Trophoblast cell (in vitro differentiated cells and primary cell): ENCODE measurements at regions not wholly inside any gene's neighbourhood (a gene's known extent, or its start where the extent isn't known, plus 50 kb on each side); places are given as distances from the start of the nearest gene placed in this dataset.

Experiments used
- DNase-seq, 2 donors: peaks; one replicate each; pipeline ENCODE4 v3.0.0-alpha.2; 2016
- H2AFZ ChIP-seq: 2 replicates; pipeline ENCODE4 v1.6.1; 2013; ENCODE audit warnings: low read length, moderate library complexity, mild to moderate bottlenecking; ENCODE audit not compliant: insufficient read depth, poor library complexity
- H2AK5ac ChIP-seq: 2 replicates; pipeline ENCODE4 v1.6.1; 2013; ENCODE audit warnings: mild to moderate bottlenecking, low read length
- H2BK120ac ChIP-seq: 2 replicates; pipeline ENCODE4 v1.6.1; 2013; ENCODE audit warnings: low read length, mild to moderate bottlenecking, moderate library complexity; ENCODE audit not compliant: insufficient read depth, poor library complexity
- H2BK12ac ChIP-seq: 2 replicates; pipeline ENCODE4 v1.6.1; 2013; ENCODE audit warnings: mild to moderate bottlenecking, low read length, moderate library complexity
- H2BK5ac ChIP-seq: 2 replicates; pipeline ENCODE4 v1.6.1; 2013; ENCODE audit warnings: low read length, low read depth, moderate library complexity, mild to moderate bottlenecking; ENCODE audit not compliant: poor library complexity
- H3K14ac ChIP-seq: 2 replicates; pipeline ENCODE4 v1.6.1; 2013; ENCODE audit warnings: mild to moderate bottlenecking, low read length
- H3K18ac ChIP-seq: 2 replicates; pipeline ENCODE4 v1.6.1; 2013; ENCODE audit warnings: mild to moderate bottlenecking, low read length
- H3K23ac ChIP-seq: 2 replicates; pipeline ENCODE4 v1.6.1; 2013; ENCODE audit warnings: low read length
- H3K27ac ChIP-seq: 2 replicates; pipeline ENCODE4 v1.5.1; 2013; ENCODE audit warnings: low read depth, mild to moderate bottlenecking, inconsistent platforms, low read length, moderate library complexity
- H3K27me3 ChIP-seq: 2 replicates; pipeline ENCODE4 v1.6.1; 2013; ENCODE audit warnings: inconsistent platforms, mild to moderate bottlenecking, low read length, moderate library complexity; ENCODE audit not compliant: insufficient read depth
- H3K36me3 ChIP-seq, 2 experiments: 1 replicate in 1 of 2; 2 replicates in 1 of 2; pipeline ENCODE4 v1.6.1; 2013; ENCODE audit warnings: low read length in 2 of 2, mild to moderate bottlenecking in 2 of 2, moderate library complexity in 1 of 2; ENCODE audit not compliant: insufficient read depth in 2 of 2, control insufficient read depth in 1 of 2
- H3K4ac ChIP-seq: 2 replicates; pipeline ENCODE4 v1.6.1; 2013; ENCODE audit warnings: low read depth, mild to moderate bottlenecking, low read length, moderate library complexity
- H3K4me1 ChIP-seq, 2 experiments: 1 replicate in 1 of 2; 2 replicates in 1 of 2; pipeline ENCODE4 v1.6.1; 2013; ENCODE audit warnings: low read length in 2 of 2, mild to moderate bottlenecking in 2 of 2, moderate library complexity in 1 of 2; ENCODE audit not compliant: insufficient read depth in 2 of 2, control insufficient read depth in 1 of 2
- H3K4me2 ChIP-seq: 2 replicates; pipeline ENCODE4 v1.6.1; 2013; ENCODE audit warnings: inconsistent platforms, mild to moderate bottlenecking, low read length, moderate library complexity
- H3K4me3 ChIP-seq: 2 replicates; pipeline ENCODE4 v1.5.1; 2013; ENCODE audit warnings: mild to moderate bottlenecking, low read depth, low read length, inconsistent platforms
- H3K79me1 ChIP-seq: one replicate; pipeline ENCODE4 v1.6.1; 2013; ENCODE audit warnings: low read length
- H3K79me2 ChIP-seq: 2 replicates; pipeline ENCODE4 v1.6.1; 2013; ENCODE audit warnings: low read length, mild to moderate bottlenecking; ENCODE audit not compliant: control insufficient read depth, insufficient read depth, poor library complexity
- H3K9ac ChIP-seq: 2 replicates; pipeline ENCODE4 v1.6.1; 2013; ENCODE audit warnings: mild to moderate bottlenecking, low read length
- H3K9me3 ChIP-seq: 2 replicates; pipeline ENCODE4 v1.6.1; 2013; ENCODE audit warnings: low read depth, mild to moderate bottlenecking, control low read depth, inconsistent platforms, low read length; ENCODE audit not compliant: insufficient read depth
- H4K12ac ChIP-seq: 2 replicates; pipeline ENCODE4 v1.6.1; 2013; ENCODE audit warnings: low read depth, mild to moderate bottlenecking, low read length, moderate library complexity
- H4K8ac ChIP-seq: 2 replicates; pipeline ENCODE4 v1.6.1; 2013; ENCODE audit warnings: low read depth, mild to moderate bottlenecking, low read length, moderate library complexity
- H4K91ac ChIP-seq: one replicate; pipeline ENCODE4 v1.6.1; 2013; ENCODE audit warnings: low read depth, mild to moderate bottlenecking, low read length, moderate library complexity
- whole genome bisulfite sequencing: extraction: QIAGEN DNeasy Blood & Tissue Kit; methylation state at CpG from one replicate; pipeline ENCODE4 v1.1.7; 2013; ENCODE audit warnings: missing lambda C conversion rate; ENCODE audit not compliant: insufficient read length, insufficient coverage; ENCODE audit errors: extremely low coverage; 5-methylcytosine and 5-hydroxymethylcytosine counted together

DNA sequence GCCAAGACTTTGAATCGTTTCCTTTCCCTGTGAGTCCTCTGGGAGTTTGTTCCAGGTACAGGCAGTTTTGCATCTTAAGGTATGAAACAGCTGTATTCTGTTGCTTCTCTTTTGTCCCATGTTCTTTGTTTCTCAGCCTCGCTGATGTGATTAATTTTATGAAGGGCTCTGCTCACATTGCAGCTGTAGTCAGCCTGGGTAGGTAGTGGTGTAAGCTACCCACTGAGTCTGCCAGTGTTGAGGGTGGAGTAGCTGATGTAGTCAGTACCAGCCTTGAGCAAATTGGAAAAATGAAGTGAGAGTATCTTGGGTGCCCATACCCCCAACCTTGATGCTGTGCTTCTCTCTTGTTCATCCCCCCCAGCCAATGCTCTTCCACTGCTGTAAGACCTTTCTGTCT lies 139.6 kb upstream of the SMIM31 start:
- Histone ChIP-seq H3K79me1 (no peaks in the 10 kb centered on the region), H3K9me3 (no peaks in the 10 kb centered on the region), H3K18ac (no peak overlapping the region), H4K8ac (no peak overlapping the region), H3K9ac (no peak overlapping the region), H2BK120ac (no peak overlapping the region), H3K14ac (no peak overlapping the region), H2BK5ac (no peak overlapping the region), H3K79me2 (no peaks in the 10 kb centered on the region), H3K4ac (no peak overlapping the region), H3K27ac (no peak overlapping the region), H2AK5ac (no peak overlapping the region), H3K36me3 (no peaks in the 10 kb centered on the region), H2BK12ac (no peak overlapping the region), H3K27me3 (no peaks in the 10 kb centered on the region), H2AFZ (no peak overlapping the region), H4K12ac (no peak overlapping the region), H4K91ac (no peak overlapping the region), H3K23ac (no peak overlapping the region), H3K4me3 (no peak overlapping the region), H3K4me1 (no peaks in the 10 kb centered on the region), H3K4me2 (no peak overlapping the region)
- WGBS: no CpG with 5 or more reads among the region's 2 CpGs
- DNase-seq: no peak

DNA sequence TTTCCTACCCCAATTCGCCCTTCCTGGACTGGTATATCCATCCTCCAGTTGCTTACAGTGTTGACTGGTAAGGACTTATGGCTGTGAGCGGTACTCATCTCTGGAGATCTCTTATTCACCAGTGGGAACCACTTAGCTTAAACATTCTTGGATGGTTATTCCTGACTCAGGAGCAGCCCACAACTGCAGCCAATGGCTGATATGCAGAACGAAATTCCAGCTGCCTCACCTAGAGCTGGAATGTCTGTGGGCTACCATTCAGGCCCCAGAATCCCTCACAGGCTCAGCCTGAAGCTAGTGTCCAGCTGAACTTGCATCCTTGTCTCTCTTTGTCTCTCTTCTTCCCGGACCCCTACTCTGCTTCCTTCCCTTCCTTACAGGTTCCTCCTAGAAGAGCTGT lies 138.9 kb upstream of the SMIM31 start:
- Histone ChIP-seq H3K4ac (no peak overlapping the region), H2BK12ac (no peak overlapping the region), H3K79me2 (no peaks in the 10 kb centered on the region), H2BK120ac (no peak overlapping the region), H3K4me1 (no peaks in the 10 kb centered on the region), H2BK5ac (no peak overlapping the region), H3K9ac (no peak overlapping the region), H3K79me1 (no peaks in the 10 kb centered on the region), H3K36me3 (no peaks in the 10 kb centered on the region), H3K27me3 (no peaks in the 10 kb centered on the region), H3K4me2 (no peak overlapping the region), H4K91ac (no peak overlapping the region), H3K9me3 (no peaks in the 10 kb centered on the region), H3K4me3 (no peak overlapping the region), H2AFZ (no peak overlapping the region), H4K8ac (no peak overlapping the region), H3K23ac (no peak overlapping the region), H3K14ac (no peak overlapping the region), H3K18ac (no peak overlapping the region), H2AK5ac (no peak overlapping the region), H3K27ac (no peak overlapping the region), H4K12ac (no peak overlapping the region)
- no peak for DNase-seq
- no CpG with 5 or more reads among the region's 4 CpGs for WGBS

DNA sequence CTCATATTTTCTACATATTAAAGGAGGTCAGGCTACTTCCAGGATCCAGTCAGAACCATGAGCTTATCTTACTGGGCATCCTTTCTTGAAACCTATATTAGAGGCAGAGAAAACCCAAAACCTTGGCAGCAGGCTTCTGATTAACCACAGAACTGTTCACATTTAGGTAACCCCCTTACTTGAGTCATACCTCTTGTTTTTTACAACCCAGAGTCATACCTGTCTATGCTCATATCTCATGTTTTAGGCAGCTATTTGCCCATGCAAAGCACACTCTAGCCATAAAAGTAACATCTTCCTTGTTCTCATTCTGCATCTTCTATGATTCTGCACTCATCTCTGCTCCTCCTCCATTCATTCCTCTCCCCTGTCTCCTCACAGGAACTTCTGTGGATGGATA lies 138.0 kb upstream of the SMIM31 start:
- H3K23ac ChIP-seq: no peak overlapping the region
- H2AFZ ChIP-seq: no peak overlapping the region
- no peak overlapping the region for H4K12ac ChIP-seq
- H3K4me3 ChIP-seq: no peak overlapping the region
- H3K4ac ChIP-seq: no peak overlapping the region
- no peak overlapping the region for H2BK12ac ChIP-seq
- H3K79me2 ChIP-seq: no peaks in the 10 kb centered on the region
- no peak overlapping the region for H4K91ac ChIP-seq
- no peak overlapping the region for H3K4me2 ChIP-seq
- H3K27ac ChIP-seq: no peak overlapping the region
- H3K9ac ChIP-seq: no peak overlapping the region
- no peak overlapping the region for H3K18ac ChIP-seq
- H2BK5ac ChIP-seq: no peak overlapping the region
- no peak overlapping the region for H3K14ac ChIP-seq
- H3K27me3 ChIP-seq: no peaks in the 10 kb centered on the region
- H2BK120ac ChIP-seq: no peak overlapping the region
- no peak overlapping the region for H2AK5ac ChIP-seq
- no peaks in the 10 kb centered on the region for H3K36me3 ChIP-seq
- no peak overlapping the region for H4K8ac ChIP-seq
- no peaks in the 10 kb centered on the region for H3K79me1 ChIP-seq
- H3K9me3 ChIP-seq: no peaks in the 10 kb centered on the region
- no peaks in the 10 kb centered on the region for H3K4me1 ChIP-seq
- DNase-seq: no peak

DNA sequence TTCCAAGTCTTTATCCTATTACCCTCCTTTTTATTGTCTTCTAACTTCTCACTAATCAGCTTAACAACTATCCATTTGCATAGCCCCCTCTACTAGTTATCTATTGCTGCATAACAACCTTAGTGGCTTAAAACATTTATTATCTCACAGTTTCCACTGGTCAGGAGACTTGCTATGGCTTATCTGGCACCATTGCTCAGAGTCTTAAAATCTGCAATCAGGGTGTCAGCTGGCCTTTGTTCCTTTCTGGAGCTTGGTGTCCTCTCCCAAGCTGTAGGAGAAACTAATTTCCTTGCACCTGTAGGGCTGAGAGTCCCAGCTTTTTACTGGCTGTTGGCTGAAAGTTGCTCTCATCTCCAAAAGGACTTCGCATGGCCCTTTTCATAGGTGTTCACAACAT lies 137.0 kb upstream of the SMIM31 start:
- Histone ChIP-seq H3K4me1 (no peaks in the 10 kb centered on the region), H4K91ac (no peak overlapping the region), H3K23ac (no peak overlapping the region), H3K9ac (no peak overlapping the region), H2AK5ac (no peak overlapping the region), H3K27me3 (no peaks in the 10 kb centered on the region), H2BK12ac (no peak overlapping the region), H3K79me1 (no peaks in the 10 kb centered on the region), H3K36me3 (no peaks in the 10 kb centered on the region), H3K4ac (no peak overlapping the region), H2AFZ (no peak overlapping the region), H2BK5ac (no peak overlapping the region), H3K18ac (no peak overlapping the region), H3K14ac (no peak overlapping the region), H4K12ac (no peak overlapping the region), H3K4me2 (no peak overlapping the region), H2BK120ac (no peak overlapping the region), H3K9me3 (no peaks in the 10 kb centered on the region), H3K27ac (no peak overlapping the region), H3K79me2 (no peaks in the 10 kb centered on the region), H4K8ac (no peak overlapping the region), H3K4me3 (no peak overlapping the region)
- WGBS: no CpG with 5 or more reads among the region's 1 CpG
- DNase-seq: no peak

DNA sequence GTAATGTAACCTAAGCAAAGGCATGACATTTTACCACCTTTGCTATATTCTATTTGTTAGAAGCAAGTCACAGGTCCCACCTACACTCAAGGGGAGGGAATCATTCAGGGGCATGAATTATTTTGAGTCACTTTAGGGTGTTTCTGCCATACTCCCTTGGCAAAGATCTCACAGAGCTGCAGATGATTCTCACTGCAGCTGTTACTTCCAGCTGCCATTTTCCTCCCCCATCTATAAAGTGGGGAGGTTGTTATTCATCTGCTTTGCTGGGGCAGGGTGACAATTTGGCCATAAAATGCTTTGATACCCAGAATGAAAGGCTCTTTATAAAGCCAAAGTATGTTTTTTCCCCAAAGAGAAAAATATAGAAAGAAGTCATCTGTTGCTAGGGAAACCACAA lies 136.5 kb upstream of the SMIM31 start:
- no peak overlapping the region for H4K12ac ChIP-seq
- H3K4me3 ChIP-seq: no peak overlapping the region
- H3K79me2 ChIP-seq: no peaks in the 10 kb centered on the region
- no peaks in the 10 kb centered on the region for H3K36me3 ChIP-seq
- no peaks in the 10 kb centered on the region for H3K9me3 ChIP-seq
- no peak overlapping the region for H4K8ac ChIP-seq
- no peak overlapping the region for H2BK12ac ChIP-seq
- H2AFZ ChIP-seq: no peak overlapping the region
- DNase-seq: no peak
- H3K79me1 ChIP-seq: no peaks in the 10 kb centered on the region
- H2AK5ac ChIP-seq: no peak overlapping the region
- H4K91ac ChIP-seq: no peak overlapping the region
- no peak overlapping the region for H3K27ac ChIP-seq
- H3K18ac ChIP-seq: no peak overlapping the region
- H3K4ac ChIP-seq: no peak overlapping the region
- H3K14ac ChIP-seq: no peak overlapping the region
- no peak overlapping the region for H2BK5ac ChIP-seq
- no peaks in the 10 kb centered on the region for H3K27me3 ChIP-seq
- no peak overlapping the region for H3K4me2 ChIP-seq
- H3K4me1 ChIP-seq: no peaks in the 10 kb centered on the region
- H3K23ac ChIP-seq: no peak overlapping the region
- H3K9ac ChIP-seq: no peak overlapping the region
- H2BK120ac ChIP-seq: no peak overlapping the region
